ENCODE measurements at regions not wholly inside any gene's neighbourhood (a gene's known extent, or its start where the extent isn't known, plus 50 kb on each side); places are given as distances from the start of the nearest gene placed in this dataset.
A peak's percentile ranks its signal among the peaks of the same experiment; 100 is the strongest.
"Not testable (repeated sequence)": the region's sequence is repeated elsewhere in the genome, so short reads cannot be mapped to it uniquely, and the experiment has no call there.

DNA sequence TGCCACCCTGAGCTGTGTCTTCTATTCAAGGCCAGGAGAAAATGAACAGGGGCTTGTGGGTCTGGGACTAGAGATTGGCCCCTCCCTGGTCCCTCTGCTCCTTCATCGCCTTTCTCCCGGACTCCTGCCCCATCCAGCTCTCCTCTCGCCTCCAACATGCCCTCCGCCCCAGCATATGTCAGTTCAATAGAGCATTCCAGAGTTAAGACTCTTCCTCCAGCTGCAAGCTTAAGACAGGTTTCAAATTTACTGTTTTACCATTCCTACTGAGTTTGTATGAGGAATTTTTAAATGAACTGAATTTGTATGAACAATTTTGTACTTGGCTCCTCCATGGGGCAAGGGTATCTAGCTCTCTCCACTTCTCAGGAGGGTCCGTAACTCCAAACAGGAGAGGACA lies 195.6 kb downstream of the TBC1D2B start:
- TF ChIP-seq CTCF (IDR thresholded peaks at IDR 0.05; ENCODE audit: low read depth, low read length) = no peak
- no peaks in the 10 kb centered on the region for H3K36me3 ChIP-seq
- no peak overlapping the region for H3K27ac ChIP-seq
- H3K27me3 ChIP-seq (ENCODE audit: insufficient read depth, low read depth, severe bottlenecking) = no peaks in the 10 kb centered on the region
- no peak overlapping the region for H3K4me3 ChIP-seq (ENCODE audit: low read depth, low read length)
- no peak for DNase-seq
- no peaks in the 10 kb centered on the region for H3K9me3 ChIP-seq (ENCODE audit: severe bottlenecking)

DNA sequence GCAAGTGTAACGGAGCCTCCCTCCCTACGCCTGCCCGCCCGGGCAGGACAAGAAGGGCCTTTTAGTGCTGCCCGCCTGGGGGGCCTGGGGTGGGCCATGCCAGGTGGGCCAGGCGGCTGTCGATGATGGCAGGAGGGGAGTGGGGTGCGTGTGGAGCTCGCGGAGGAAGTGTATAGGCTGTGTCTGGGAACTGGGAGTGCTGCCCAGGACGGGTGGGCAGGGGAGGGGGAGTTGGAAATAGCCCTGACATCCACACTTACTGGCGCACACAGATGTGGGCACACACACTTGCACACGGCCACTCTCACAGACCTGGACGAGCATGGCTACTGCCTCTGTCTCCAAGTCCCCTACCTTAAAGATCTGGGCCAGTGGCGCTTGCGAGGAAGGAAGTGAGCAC lies 196.0 kb downstream of the TBC1D2B start:
- H3K36me3 ChIP-seq; H3K4me3 ChIP-seq (ENCODE audit: low read depth, low read length); H3K27me3 ChIP-seq (ENCODE audit: insufficient read depth, low read depth, severe bottlenecking); H3K9me3 ChIP-seq (ENCODE audit: severe bottlenecking); H3K27ac ChIP-seq; DNase-seq: not testable (repeated sequence)

DNA sequence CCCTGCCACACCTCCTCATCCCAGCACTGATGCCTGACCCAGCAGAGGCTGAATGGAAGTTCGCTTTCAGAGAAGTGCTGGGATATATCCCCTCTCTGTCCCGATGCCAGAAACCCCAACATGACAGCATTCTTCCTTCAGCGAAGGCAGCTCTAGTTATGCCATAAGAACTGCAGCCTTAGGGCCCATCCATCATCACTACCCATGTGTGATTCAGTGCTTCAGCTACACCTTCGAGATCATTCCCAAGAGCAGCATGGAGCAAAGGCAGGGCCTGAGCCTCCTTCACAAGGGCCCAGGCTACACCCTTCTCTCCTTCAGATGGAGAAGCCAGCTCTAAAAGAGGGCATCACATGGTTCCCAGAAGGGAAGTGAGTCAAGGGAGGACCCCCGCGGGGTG lies 198.0 kb downstream of the TBC1D2B start:
- not testable (repeated sequence) for H3K27ac ChIP-seq; H3K27me3 ChIP-seq (ENCODE audit: insufficient read depth, low read depth, severe bottlenecking); H3K4me3 ChIP-seq (ENCODE audit: low read depth, low read length); H3K36me3 ChIP-seq; H3K9me3 ChIP-seq (ENCODE audit: severe bottlenecking); DNase-seq

- DNase-seq = no peak
- H3K27ac ChIP-seq = no peak overlapping the region
- no peak overlapping the region for H3K4me3 ChIP-seq (ENCODE audit: low read depth, low read length)
- TF ChIP-seq CTCF (IDR thresholded peaks at IDR 0.05; ENCODE audit: low read depth, low read length) = no peak
- no peaks in the 10 kb centered on the region for H3K27me3 ChIP-seq (ENCODE audit: insufficient read depth, low read depth, severe bottlenecking)
- no peaks in the 10 kb centered on the region for H3K9me3 ChIP-seq (ENCODE audit: severe bottlenecking)
- H3K36me3 ChIP-seq = no peaks in the 10 kb centered on the region
Measured at GRCh38 chr15:77877869-77878577, 199.5 kb downstream of the TBC1D2B start.

- not testable (repeated sequence) for H3K36me3 ChIP-seq; H3K9me3 ChIP-seq (ENCODE audit: severe bottlenecking); H3K27ac ChIP-seq; DNase-seq; H3K4me3 ChIP-seq (ENCODE audit: low read depth, low read length); H3K27me3 ChIP-seq (ENCODE audit: insufficient read depth, low read depth, severe bottlenecking)
Measured at GRCh38 chr15:77876107-77876820, 201.2 kb downstream of the TBC1D2B start.

DNA sequence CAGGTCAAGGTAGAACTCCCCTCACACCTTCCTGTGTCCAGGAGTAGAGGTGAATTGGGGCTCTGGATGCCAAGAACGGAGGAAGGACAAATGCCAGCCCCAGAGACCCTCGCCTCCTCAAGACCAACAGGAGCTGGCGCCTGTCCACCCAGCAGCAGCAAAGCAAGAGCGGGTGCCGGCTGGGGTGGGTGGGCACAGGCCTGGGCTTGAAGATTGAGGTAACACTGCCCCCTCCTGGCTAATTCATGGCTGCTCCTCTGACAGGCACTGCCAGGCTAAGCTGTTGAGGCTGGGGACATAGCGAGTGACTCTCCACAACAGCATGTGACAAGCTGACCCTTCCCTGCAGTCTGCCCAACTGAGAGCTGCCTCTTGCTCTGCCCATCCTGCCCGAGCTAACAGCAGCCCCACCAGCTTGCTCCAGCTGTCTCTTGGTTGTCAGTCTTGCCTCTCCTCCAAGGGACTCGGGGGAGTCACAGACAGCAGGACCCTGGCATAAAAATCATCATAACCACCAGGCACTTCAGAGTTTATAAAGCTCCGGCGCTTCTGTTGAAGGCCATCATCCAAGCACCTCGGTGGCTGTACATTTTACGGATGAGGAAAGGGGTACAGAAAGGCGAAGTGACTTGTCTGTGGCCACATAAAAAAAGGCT lies 202.3 kb downstream of the TBC1D2B start:
- H3K9me3 ChIP-seq (ENCODE audit: severe bottlenecking); H3K36me3 ChIP-seq: not testable (repeated sequence)

More for the DNA sequence above, 202.3 kb downstream of the TBC1D2B start:
- H3K4me3 ChIP-seq (ENCODE audit: low read depth, low read length); H3K27me3 ChIP-seq (ENCODE audit: insufficient read depth, low read depth, severe bottlenecking); H3K27ac ChIP-seq: not testable (repeated sequence)
- TF ChIP-seq CTCF (IDR thresholded peaks at IDR 0.05; ENCODE audit: low read depth, low read length) = peak; percentile 85
- DNase-seq = peak; percentile 84
